ENCODE measurements at regions not wholly inside any gene's neighbourhood (a gene's known extent, or its start where the extent isn't known, plus 50 kb on each side); places are given as distances from the start of the nearest gene placed in this dataset.

GRCh38 chr21:27393726-27394125, 426.8 kb upstream of the ADAMTS5 start:
- TF ChIP-seq, protein P1, sequence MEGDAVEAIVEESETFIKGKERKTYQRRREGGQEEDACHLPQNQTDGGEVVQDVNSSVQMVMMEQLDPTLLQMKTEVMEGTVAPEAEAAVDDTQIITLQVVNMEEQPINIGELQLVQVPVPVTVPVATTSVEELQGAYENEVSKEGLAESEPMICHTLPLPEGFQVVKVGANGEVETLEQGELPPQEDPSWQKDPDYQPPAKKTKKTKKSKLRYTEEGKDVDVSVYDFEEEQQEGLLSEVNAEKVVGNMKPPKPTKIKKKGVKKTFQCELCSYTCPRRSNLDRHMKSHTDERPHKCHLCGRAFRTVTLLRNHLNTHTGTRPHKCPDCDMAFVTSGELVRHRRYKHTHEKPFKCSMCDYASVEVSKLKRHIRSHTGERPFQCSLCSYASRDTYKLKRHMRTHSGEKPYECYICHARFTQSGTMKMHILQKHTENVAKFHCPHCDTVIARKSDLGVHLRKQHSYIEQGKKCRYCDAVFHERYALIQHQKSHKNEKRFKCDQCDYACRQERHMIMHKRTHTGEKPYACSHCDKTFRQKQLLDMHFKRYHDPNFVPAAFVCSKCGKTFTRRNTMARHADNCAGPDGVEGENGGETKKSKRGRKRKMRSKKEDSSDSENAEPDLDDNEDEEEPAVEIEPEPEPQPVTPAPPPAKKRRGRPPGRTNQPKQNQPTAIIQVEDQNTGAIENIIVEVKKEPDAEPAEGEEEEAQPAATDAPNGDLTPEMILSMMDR (IDR thresholded peaks at IDR 0.05) = no peak
- TF ChIP-seq EP300 (IDR thresholded peaks at IDR 0.05) = no peak
- no peak for TF ChIP-seq POLR2A (IDR thresholded peaks at IDR 0.05)
- TF ChIP-seq POLR2AphosphoS5 (IDR thresholded peaks at IDR 0.05) = no peak

Measured in suprapubic skin (tissue), 4 donors.